HepG2 (cell line): ENCODE measurements at regions not wholly inside any gene's neighbourhood (a gene's known extent, or its start where the extent isn't known, plus 50 kb on each side); places are given as distances from the start of the nearest gene placed in this dataset.
A peak's percentile ranks its signal among the peaks of the same experiment; 100 is the strongest.

Source experiments
- ARID2 ChIP-seq: sonication (generic); formaldehyde crosslinking; IDR thresholded peaks from 2 replicates; pipeline ENCODE4 v1.8.1; 2022; ENCODE audit warnings: mild to moderate bottlenecking, missing genetic modification reagents, borderline replicate concordance
- KLF6 ChIP-seq: IDR thresholded peaks from 2 replicates; pipeline ENCODE4 v1.8.0; 2016; ENCODE audit warnings: missing biosample characterization, missing genetic modification reagents
- POLR2AphosphoS2 ChIP-seq: IDR thresholded peaks from 2 replicates; pipeline ENCODE4 v1.6.1; 2011; ENCODE audit warnings: low read depth, low read length, improper control_type of control experiment
- REPIN1 ChIP-seq: sonication (generic); formaldehyde crosslinking; IDR thresholded peaks from 2 replicates; pipeline ENCODE4 v1.8.0; 2022; ENCODE audit warnings: missing genetic modification reagents, low read depth, mild to moderate bottlenecking, borderline replicate concordance
- ZFAT ChIP-seq: sonication (generic); formaldehyde crosslinking; conservative IDR thresholded peaks from 2 replicates; pipeline ENCODE4 v1.8.1; 2023; ENCODE audit warnings: missing genetic modification reagents, inconsistent platforms
- ZFP91 ChIP-seq: sonication (generic); formaldehyde crosslinking; IDR thresholded peaks from 2 replicates; pipeline ENCODE4 v1.9.0; 2022; ENCODE audit warnings: missing genetic modification reagents, mild to moderate bottlenecking, borderline replicate concordance
- ZNF3 ChIP-seq: IDR thresholded peaks from 2 replicates; pipeline ENCODE4 v1.7.0; 2017; ENCODE audit warnings: inconsistent platforms
- ZNF318 ChIP-seq: sonication (generic); formaldehyde crosslinking; IDR thresholded peaks from 2 replicates; pipeline ENCODE4 v1.4.0; 2020; ENCODE audit warnings: mild to moderate bottlenecking, missing genetic modification reagents
- ZNF749 ChIP-seq: sonication (generic); formaldehyde crosslinking; IDR thresholded peaks from 2 replicates; pipeline ENCODE4 v1.8.0; 2022; ENCODE audit warnings: mild to moderate bottlenecking, missing genetic modification reagents, moderate library complexity, borderline replicate concordance
- ZNF839 ChIP-seq: sonication (generic); formaldehyde crosslinking; IDR thresholded peaks from 2 replicates; pipeline ENCODE4 v1.4.0; 2020; ENCODE audit warnings: missing genetic modification reagents, mild to moderate bottlenecking, borderline replicate concordance
- TF ChIP-seq, protein P1 (sequence below): sonication (generic); formaldehyde crosslinking; IDR thresholded peaks from 2 replicates; pipeline ENCODE4 v1.4.0; 2020; ENCODE audit warnings: missing genetic modification reagents
- TF ChIP-seq, protein P2 (sequence below): sonication (generic); formaldehyde crosslinking; IDR thresholded peaks from 2 replicates; pipeline ENCODE4 v1.4.0; 2020; ENCODE audit warnings: missing genetic modification reagents, borderline replicate concordance
- TF ChIP-seq, protein P3 (sequence below): sonication (generic); formaldehyde crosslinking; IDR thresholded peaks from 2 replicates; pipeline ENCODE4 v1.4.0; 2020; ENCODE audit warnings: missing genetic modification reagents; ENCODE audit errors: not compliant biosample characterization

GRCh38 chr10:78437998-78438906 is 404.6 kb downstream of the RPS24 start (continued):
- 0 out of 2 replicates have a peak, but pooled peaks have one; percentile 65 for TF ChIP-seq ZFP91
- TF ChIP-seq, protein P1, sequence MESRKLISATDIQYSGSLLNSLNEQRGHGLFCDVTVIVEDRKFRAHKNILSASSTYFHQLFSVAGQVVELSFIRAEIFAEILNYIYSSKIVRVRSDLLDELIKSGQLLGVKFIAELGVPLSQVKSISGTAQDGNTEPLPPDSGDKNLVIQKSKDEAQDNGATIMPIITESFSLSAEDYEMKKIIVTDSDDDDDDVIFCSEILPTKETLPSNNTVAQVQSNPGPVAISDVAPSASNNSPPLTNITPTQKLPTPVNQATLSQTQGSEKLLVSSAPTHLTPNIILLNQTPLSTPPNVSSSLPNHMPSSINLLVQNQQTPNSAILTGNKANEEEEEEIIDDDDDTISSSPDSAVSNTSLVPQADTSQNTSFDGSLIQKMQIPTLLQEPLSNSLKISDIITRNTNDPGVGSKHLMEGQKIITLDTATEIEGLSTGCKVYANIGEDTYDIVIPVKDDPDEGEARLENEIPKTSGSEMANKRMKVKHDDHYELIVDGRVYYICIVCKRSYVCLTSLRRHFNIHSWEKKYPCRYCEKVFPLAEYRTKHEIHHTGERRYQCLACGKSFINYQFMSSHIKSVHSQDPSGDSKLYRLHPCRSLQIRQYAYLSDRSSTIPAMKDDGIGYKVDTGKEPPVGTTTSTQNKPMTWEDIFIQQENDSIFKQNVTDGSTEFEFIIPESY (CRISPR knock-in tag), result 0 out of 2 replicates have a peak, but pooled peaks have one; percentile 6
- no peak for TF ChIP-seq ZNF3
- TF ChIP-seq ZNF839, result no peak
- TF ChIP-seq ZNF749, result no peak
- TF ChIP-seq ARID2 (CRISPR knock-in tag), result no peak
- TF ChIP-seq, protein P2, sequence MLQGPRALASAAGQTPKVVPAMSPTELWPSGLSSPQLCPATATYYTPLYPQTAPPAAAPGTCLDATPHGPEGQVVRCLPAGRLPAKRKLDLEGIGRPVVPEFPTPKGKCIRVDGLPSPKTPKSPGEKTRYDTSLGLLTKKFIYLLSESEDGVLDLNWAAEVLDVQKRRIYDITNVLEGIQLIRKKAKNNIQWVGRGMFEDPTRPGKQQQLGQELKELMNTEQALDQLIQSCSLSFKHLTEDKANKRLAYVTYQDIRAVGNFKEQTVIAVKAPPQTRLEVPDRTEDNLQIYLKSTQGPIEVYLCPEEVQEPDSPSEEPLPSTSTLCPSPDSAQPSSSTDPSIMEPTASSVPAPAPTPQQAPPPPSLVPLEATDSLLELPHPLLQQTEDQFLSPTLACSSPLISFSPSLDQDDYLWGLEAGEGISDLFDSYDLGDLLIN (CRISPR knock-in tag), result no peak
- no peak for TF ChIP-seq ZFAT (CRISPR knock-in tag)
- no peak for TF ChIP-seq REPIN1 (CRISPR knock-in tag)
- no peak for TF ChIP-seq POLR2AphosphoS2
- TF ChIP-seq, protein P3, sequence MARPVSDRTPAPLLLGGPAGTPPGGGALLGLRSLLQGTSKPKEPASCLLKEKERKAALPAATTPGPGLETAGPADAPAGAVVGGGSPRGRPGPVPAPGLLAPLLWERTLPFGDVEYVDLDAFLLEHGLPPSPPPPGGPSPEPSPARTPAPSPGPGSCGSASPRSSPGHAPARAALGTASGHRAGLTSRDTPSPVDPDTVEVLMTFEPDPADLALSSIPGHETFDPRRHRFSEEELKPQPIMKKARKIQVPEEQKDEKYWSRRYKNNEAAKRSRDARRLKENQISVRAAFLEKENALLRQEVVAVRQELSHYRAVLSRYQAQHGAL (CRISPR knock-in tag), result no peak
- no peak for TF ChIP-seq ZNF318
- no peak for TF ChIP-seq KLF6 (CRISPR knock-in tag)
